IMR-90 (cell line): ENCODE measurements at regions not wholly inside any gene's neighbourhood (a gene's known extent, or its start where the extent isn't known, plus 50 kb on each side); places are given as distances from the start of the nearest gene placed in this dataset.

ENCODE experiments used
- ATAC-seq: fragments of 200-7000 bp; cut with Tn5 transposase; 2 replicates; pipeline ENCODE4 v1.9.1; 2020; ENCODE audit warnings: low read depth, mild to moderate bottlenecking, moderate library complexity
- BruUV-seq: library from RNA; stranded (reverse); fragments of 400-500 nt; replicated peaks from 2 replicates; lab custom pipeline; 2021; lab: Mats Ljungman, UMichigan
- CTCF ChIA-PET: fragments of 300-600 bp; formaldehyde crosslinking; extraction: SDS; loops from one replicate; lab custom pipeline; 2021; ENCODE audit warnings: antibody characterized with exemption; lab: Yijun Ruan, JAX
- POLR2A ChIA-PET: fragments of 300-600 bp; sonication (Branson Sonifier 250); formaldehyde crosslinking; loops from one replicate; lab custom pipeline; 2022; ENCODE audit warnings: antibody characterized with exemption; ENCODE audit not compliant: unreplicated experiment; lab: Charles Lee
- DNase-seq: peaks from one replicate; pipeline ENCODE4 v3.0.0; 2013
- H2AFZ ChIP-seq: replicated peaks from 2 replicates; pipeline ENCODE3; 2013; ENCODE audit warnings: low read length, mild to moderate bottlenecking; ENCODE audit not compliant: poor library complexity
- H2AK5ac ChIP-seq: 2 replicates; pipeline ENCODE4 v1.6.1; 2013; ENCODE audit warnings: low read depth, low read length, inconsistent platforms
- H2AK9ac ChIP-seq: replicated peaks from 2 replicates; pipeline ENCODE3; 2013; ENCODE audit warnings: mild to moderate bottlenecking, low read depth, low read length, moderate library complexity; ENCODE audit not compliant: poor library complexity
- H2BK120ac ChIP-seq: 2 replicates; pipeline ENCODE4 v1.6.1; 2013; ENCODE audit warnings: low read depth, low read length, inconsistent platforms
- H2BK15ac ChIP-seq: 3 replicates; pipeline ENCODE4 v1.6.1; 2013; ENCODE audit warnings: low read depth, low read length, inconsistent platforms
- H2BK20ac ChIP-seq: 2 replicates; pipeline ENCODE4 v1.6.1; 2013; ENCODE audit warnings: low read depth, mild to moderate bottlenecking, inconsistent platforms, low read length, moderate library complexity
- H2BK5ac ChIP-seq: 2 replicates; pipeline ENCODE4 v1.6.1; 2013; ENCODE audit warnings: mild to moderate bottlenecking, low read depth, low read length, inconsistent platforms; ENCODE audit not compliant: poor library complexity, severe bottlenecking
- H3K14ac ChIP-seq: replicated peaks from 2 replicates; pipeline ENCODE4 v1.6.1; 2013; ENCODE audit warnings: low read depth, low read length, inconsistent platforms
- H3K18ac ChIP-seq: 2 replicates; pipeline ENCODE4 v1.6.1; 2013; ENCODE audit warnings: low read depth, low read length, control low read depth
- H3K23ac ChIP-seq: 2 replicates; pipeline ENCODE4 v1.6.1; 2013; ENCODE audit warnings: low read depth, low read length, inconsistent platforms
- H3K27ac ChIP-seq: 2 replicates; pipeline ENCODE4 v1.5.1; 2013; ENCODE audit warnings: mild to moderate bottlenecking, control low read depth, low read length; ENCODE audit not compliant: insufficient read depth
- H3K27me3 ChIP-seq: 2 replicates; pipeline ENCODE4 v1.6.1; 2013; ENCODE audit warnings: low read length; ENCODE audit not compliant: control insufficient read depth, insufficient read depth
- H3K36me3 ChIP-seq: 2 replicates; pipeline ENCODE4 v1.6.1; 2013; ENCODE audit warnings: low read length, mixed read lengths; ENCODE audit not compliant: control insufficient read depth, insufficient read depth
- H3K4ac ChIP-seq: 2 replicates; pipeline ENCODE4 v1.6.1; 2013; ENCODE audit warnings: low read depth, low read length, inconsistent platforms
- H3K4me1 ChIP-seq: 2 replicates; pipeline ENCODE4 v1.6.1; 2013; ENCODE audit warnings: low read length, mixed read lengths; ENCODE audit not compliant: control insufficient read depth, insufficient read depth
- H3K4me2 ChIP-seq: 2 replicates; pipeline ENCODE4 v1.6.1; 2013; ENCODE audit warnings: low read depth, mild to moderate bottlenecking, control low read depth, low read length, moderate library complexity
- H3K4me3 ChIP-seq: 2 replicates; pipeline ENCODE4 v1.5.1; 2013; ENCODE audit warnings: low read depth, mild to moderate bottlenecking, control low read depth, low read length, moderate library complexity; ENCODE audit not compliant: insufficient read depth
- H3K56ac ChIP-seq: 2 replicates; pipeline ENCODE4 v1.6.1; 2013; ENCODE audit warnings: low read length, inconsistent platforms; ENCODE audit not compliant: insufficient read depth; ENCODE audit errors: extremely low read depth
- H3K79me1 ChIP-seq, 2 experiments: 2 replicates each; pipeline ENCODE4 v1.6.1; 2013; ENCODE audit warnings: low read length in 2 of 2, inconsistent platforms in 1 of 2, low read depth in 1 of 2
- H3K9ac ChIP-seq: 2 replicates; pipeline ENCODE4 v1.6.1; 2013; ENCODE audit warnings: low read depth, low read length, control low read depth
- H3K9me1 ChIP-seq: 2 replicates; pipeline ENCODE4 v1.6.1; 2013; ENCODE audit warnings: low read length, inconsistent platforms; ENCODE audit not compliant: insufficient read depth
- H3K9me3 ChIP-seq: 2 replicates; pipeline ENCODE4 v1.6.1; 2013; ENCODE audit warnings: low read length; ENCODE audit not compliant: control insufficient read depth, insufficient read depth
- H4K20me1 ChIP-seq: 2 replicates; pipeline ENCODE4 v1.6.1; 2013; ENCODE audit warnings: low read length, inconsistent platforms; ENCODE audit not compliant: insufficient read depth
- H4K5ac ChIP-seq: 2 replicates; pipeline ENCODE4 v1.6.1; 2013; ENCODE audit warnings: mild to moderate bottlenecking, low read depth, low read length, control low read depth
- H4K8ac ChIP-seq, 2 experiments: 2 replicates each; pipeline ENCODE4 v1.6.1; 2013; ENCODE audit warnings: low read depth in 2 of 2, low read length in 2 of 2, control low read depth in 1 of 2, inconsistent platforms in 1 of 2
- H4K91ac ChIP-seq: 2 replicates; pipeline ENCODE4 v1.6.1; 2013; ENCODE audit warnings: low read depth, low read length, inconsistent platforms; ENCODE audit not compliant: insufficient read depth
- FOS ChIP-seq: fragments of 150-350 bp; IDR thresholded peaks from 2 replicates; pipeline ENCODE4 v1.6.1; 2016; ENCODE audit warnings: low read depth, low read length
- MAZ ChIP-seq: IDR thresholded peaks from 2 replicates; pipeline ENCODE4 v1.6.1; 2012; ENCODE audit warnings: low read depth, mild to moderate bottlenecking, low read length, improper control_type of control experiment, moderate library complexity, borderline replicate concordance
- RCOR1 ChIP-seq: IDR thresholded peaks from 2 replicates; pipeline ENCODE4 v1.6.1; 2012; ENCODE audit warnings: mild to moderate bottlenecking, low read length, improper control_type of control experiment; ENCODE audit not compliant: insufficient replicate concordance
- WGBS, 2 experiments: methylation state at CpG; one replicate each; pipeline versions ENCODE4 v1.1.5 to v1.1.7; 2013; ENCODE audit warnings: missing lambda C conversion rate in 2 of 2; ENCODE audit not compliant: insufficient read length in 1 of 2; ENCODE audit errors: extremely low coverage in 2 of 2; 5-methylcytosine and 5-hydroxymethylcytosine counted together
- dilution Hi-C: fragments of 300-500 bp; cut with HindIII; formaldehyde crosslinking; loops from one replicate; pipeline ENCODE4 v1.14.3; 2018; ENCODE audit warnings: low sequenced_read_pairs; ENCODE audit not compliant: unreplicated experiment
- in situ Hi-C: fragments of 300-500 bp; cut with MboI; formaldehyde crosslinking; loops from 3 replicates; pipeline ENCODE4 v1.14.3; 2019; ENCODE audit warnings: low sequenced_read_pairs, inconsistent platforms, mixed read lengths
- intact Hi-C: fragments of 100-400 bp; cut with micrococcal nuclease; formaldehyde crosslinking; loops from 2 replicates; pipeline ENCODE4 v1.10.0; 2022

DNA sequence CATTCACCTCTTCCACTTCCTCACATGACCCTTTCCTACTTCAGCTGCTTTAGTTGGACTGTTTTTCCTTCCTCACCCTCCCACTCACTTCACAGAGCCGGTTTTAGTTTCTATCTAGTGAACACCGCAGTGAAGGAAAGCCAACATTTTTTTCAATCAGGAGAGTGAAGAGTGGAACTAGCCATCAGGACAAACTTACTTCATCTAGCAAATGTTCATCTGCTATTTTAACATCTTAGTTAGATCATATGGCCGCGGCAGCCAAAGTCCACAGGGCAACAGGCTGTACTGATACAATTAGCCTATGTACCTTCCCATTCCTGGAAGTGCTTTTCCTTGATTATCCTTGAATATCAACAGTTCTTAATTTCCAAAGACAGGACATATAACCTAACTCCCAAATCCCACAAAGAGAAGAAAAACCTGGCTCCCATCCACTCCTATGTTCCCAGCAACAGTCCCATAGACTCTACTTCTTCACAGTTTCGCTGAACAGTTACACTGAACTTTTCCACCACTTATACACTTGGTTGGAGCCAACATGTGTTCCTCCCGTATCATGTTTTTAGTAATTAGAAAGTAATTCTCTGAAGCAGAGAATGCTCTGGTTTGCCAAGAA is 456.2 kb upstream of the THBS1 start (continued):
- no peak for TF ChIP-seq MAZ

- intact Hi-C loops (loop anchor here (5.0 kb wide), 3 partner anchors 177 to 418 kb away; no protein-coding TSS in a partner anchor), in situ Hi-C loops (loop anchor here (5.0 kb wide), 1 partner anchor 457 kb away; the partner anchor contains the start of gene THBS1), dilution Hi-C loops (no loop called here)
- peak; percentile 6; the same call in 1 of the 2 replicates for ATAC-seq
- peak; percentile 68 for DNase-seq
- POLR2A ChIA-PET = interaction anchor here (0.6 to 1.0 kb wide), 3 partner anchors 12 to 457 kb away, joined by 3 to 4 read pairs (median 3); partner anchors contain the start of gene THBS1
- TF ChIP-seq FOS (peak; percentile 68), RCOR1 (no peak)
- H3K9me3 ChIP-seq = peaks cover 2% of the 10 kb centered on the region; the same call in 1 of the 2 replicates
- H2AK5ac ChIP-seq = 0 out of 2 replicates have a peak overlapping the region, but pooled peaks have one; percentile 94
- no TSS peak for BruUV-seq
- H2BK5ac ChIP-seq = peak overlapping the region; percentile 92
- CTCF ChIA-PET = interaction anchor here (0.7 to 1.0 kb wide), 3 partner anchors 37 to 317 kb away, joined by 3 to 4 read pairs (median 4); no protein-coding TSS in a partner anchor
- no peak overlapping the region for H3K9ac ChIP-seq
- peak overlapping the region; percentile 74 for H3K27ac ChIP-seq
- peak overlapping the region; percentile 94 for H4K91ac ChIP-seq
- H4K5ac ChIP-seq = peak overlapping the region; percentile 93
- peaks cover 32% of the 10 kb centered on the region for H3K4me1 ChIP-seq
- no peaks in the 10 kb centered on the region for H3K36me3 ChIP-seq
- H2BK15ac ChIP-seq = peak overlapping the region; percentile 99; the same call in 2 of the 3 replicates
- WGBS, 2 experiments = no CpG with 5 or more reads among the region's 2 CpGs
- no peak overlapping the region for H2AFZ ChIP-seq
- peak overlapping the region; percentile 88 for H3K14ac ChIP-seq
- H2AK9ac ChIP-seq = no peak overlapping the region
- H3K23ac ChIP-seq = peak overlapping the region; percentile 62
- peak overlapping the region; percentile 91 to 96 for H4K8ac ChIP-seq
- H3K9me1 ChIP-seq = peaks cover 20% of the 10 kb centered on the region
- H3K56ac ChIP-seq = peak overlapping the region; percentile 86; the same call in 1 of the 2 replicates
- peak overlapping the region; percentile 88; the same call in 1 of the 2 replicates for H3K18ac ChIP-seq
- H2BK120ac ChIP-seq = peak overlapping the region; percentile 94
- no peaks in the 10 kb centered on the region for H3K27me3 ChIP-seq
- H3K4me3 ChIP-seq = no peak overlapping the region
- H4K20me1 ChIP-seq = no peaks in the 10 kb centered on the region
- peak overlapping the region; percentile 94; the same call in 1 of the 2 replicates for H3K4ac ChIP-seq
- H3K79me1 ChIP-seq = peaks cover 0 to 18% of the 10 kb centered on the region in 2 experiments; a peak in 2 of 4 replicates
- peak overlapping the region; percentile 57; the same call in 1 of the 2 replicates for H3K4me2 ChIP-seq
- peak overlapping the region; percentile 95 for H2BK20ac ChIP-seq
Observed at GRCh38 chr15:39125226-39125625, 455.7 kb upstream of the THBS1 start.
